Stomach (tissue), 4 donors: ENCODE measurements at regions not wholly inside any gene's neighbourhood (a gene's known extent, or its start where the extent isn't known, plus 50 kb on each side); places are given as distances from the start of the nearest gene placed in this dataset.

Experiments used
- EP300 ChIP-seq: sonication (generic); formaldehyde crosslinking; IDR thresholded peaks from one replicate; pipeline ENCODE4 v1.6.1; 2017; ENCODE audit warnings: antibody characterized with exemption
- POLR2A ChIP-seq, 4 donors: fragments of 450-650 bp; IDR thresholded peaks; one replicate each; pipeline ENCODE4 v1.6.1; 2016; ENCODE audit warnings: antibody characterized with exemption in 4 of 4, control low read depth in 2 of 4, mild to moderate bottlenecking in 1 of 4, moderate library complexity in 1 of 4
- POLR2AphosphoS5 ChIP-seq, 3 donors: sonication (generic); formaldehyde crosslinking; IDR thresholded peaks; one replicate each; pipeline ENCODE4 v1.6.1; 2016; ENCODE audit warnings: antibody characterized with exemption in 3 of 3
- TF ChIP-seq, protein P1 (sequence below), 7 experiments: fragments of 450-650 bp in 4 of 7; fragments of 200-600 bp in 3 of 7; sonication (generic) in 3 of 7; IDR thresholded peaks; one replicate each; pipeline ENCODE4 v1.5.1; 2016 to 2019; ENCODE audit warnings: antibody characterized with exemption in 7 of 7, control low read depth in 2 of 7, mild to moderate bottlenecking in 1 of 7

DNA sequence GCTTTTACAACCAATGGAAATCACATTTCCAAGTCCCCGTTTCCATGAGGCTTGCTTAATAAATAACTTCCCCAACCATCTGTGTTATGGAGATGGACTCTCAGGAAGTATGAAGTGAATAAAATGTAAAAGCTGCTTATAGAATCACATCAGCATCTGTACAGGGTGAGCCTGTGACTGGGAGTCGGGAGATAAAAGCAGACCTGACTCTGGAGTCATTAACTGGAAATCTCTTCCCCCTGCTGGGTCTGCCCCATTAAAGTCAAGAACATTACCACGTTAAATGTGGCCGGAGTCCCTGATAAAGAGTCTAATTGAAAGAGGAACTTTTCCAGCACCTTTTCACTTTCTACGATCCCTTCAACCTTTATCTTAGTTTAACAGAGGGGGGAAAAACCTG lies 368.5 kb downstream of the DOK5 start:
- TF ChIP-seq, protein P1, sequence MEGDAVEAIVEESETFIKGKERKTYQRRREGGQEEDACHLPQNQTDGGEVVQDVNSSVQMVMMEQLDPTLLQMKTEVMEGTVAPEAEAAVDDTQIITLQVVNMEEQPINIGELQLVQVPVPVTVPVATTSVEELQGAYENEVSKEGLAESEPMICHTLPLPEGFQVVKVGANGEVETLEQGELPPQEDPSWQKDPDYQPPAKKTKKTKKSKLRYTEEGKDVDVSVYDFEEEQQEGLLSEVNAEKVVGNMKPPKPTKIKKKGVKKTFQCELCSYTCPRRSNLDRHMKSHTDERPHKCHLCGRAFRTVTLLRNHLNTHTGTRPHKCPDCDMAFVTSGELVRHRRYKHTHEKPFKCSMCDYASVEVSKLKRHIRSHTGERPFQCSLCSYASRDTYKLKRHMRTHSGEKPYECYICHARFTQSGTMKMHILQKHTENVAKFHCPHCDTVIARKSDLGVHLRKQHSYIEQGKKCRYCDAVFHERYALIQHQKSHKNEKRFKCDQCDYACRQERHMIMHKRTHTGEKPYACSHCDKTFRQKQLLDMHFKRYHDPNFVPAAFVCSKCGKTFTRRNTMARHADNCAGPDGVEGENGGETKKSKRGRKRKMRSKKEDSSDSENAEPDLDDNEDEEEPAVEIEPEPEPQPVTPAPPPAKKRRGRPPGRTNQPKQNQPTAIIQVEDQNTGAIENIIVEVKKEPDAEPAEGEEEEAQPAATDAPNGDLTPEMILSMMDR (IDR thresholded peaks at IDR 0.05): no peak
- no peak for TF ChIP-seq POLR2A (IDR thresholded peaks at IDR 0.05)
- no peak for TF ChIP-seq EP300
- no peak for TF ChIP-seq POLR2AphosphoS5 (IDR thresholded peaks at IDR 0.05)
